Upper lobe of left lung (tissue), 4 donors: ENCODE measurements at regions not wholly inside any gene's neighbourhood (a gene's known extent, or its start where the extent isn't known, plus 50 kb on each side); places are given as distances from the start of the nearest gene placed in this dataset.

ENCODE experiments used
- POLR2A ChIP-seq, 4 donors: fragments of 450-650 bp; IDR thresholded peaks; one replicate each; pipeline ENCODE4 v1.5.1; 2016 to 2017; ENCODE audit warnings: antibody characterized with exemption in 4 of 4, mild to moderate bottlenecking in 2 of 4
- POLR2AphosphoS5 ChIP-seq, 2 donors: sonication (generic); formaldehyde crosslinking; IDR thresholded peaks; one replicate each; pipeline ENCODE4 v1.5.1; 2017; ENCODE audit warnings: antibody characterized with exemption in 2 of 2
- TF ChIP-seq, protein P1 (sequence below), 6 experiments: fragments of 450-650 bp in 4 of 6; fragments of 200-600 bp in 2 of 6; sonication (generic) in 2 of 6; IDR thresholded peaks; one replicate each; pipeline ENCODE4 v1.5.1; 2016 to 2019; ENCODE audit warnings: antibody characterized with exemption in 6 of 6

- TF ChIP-seq, protein P1, sequence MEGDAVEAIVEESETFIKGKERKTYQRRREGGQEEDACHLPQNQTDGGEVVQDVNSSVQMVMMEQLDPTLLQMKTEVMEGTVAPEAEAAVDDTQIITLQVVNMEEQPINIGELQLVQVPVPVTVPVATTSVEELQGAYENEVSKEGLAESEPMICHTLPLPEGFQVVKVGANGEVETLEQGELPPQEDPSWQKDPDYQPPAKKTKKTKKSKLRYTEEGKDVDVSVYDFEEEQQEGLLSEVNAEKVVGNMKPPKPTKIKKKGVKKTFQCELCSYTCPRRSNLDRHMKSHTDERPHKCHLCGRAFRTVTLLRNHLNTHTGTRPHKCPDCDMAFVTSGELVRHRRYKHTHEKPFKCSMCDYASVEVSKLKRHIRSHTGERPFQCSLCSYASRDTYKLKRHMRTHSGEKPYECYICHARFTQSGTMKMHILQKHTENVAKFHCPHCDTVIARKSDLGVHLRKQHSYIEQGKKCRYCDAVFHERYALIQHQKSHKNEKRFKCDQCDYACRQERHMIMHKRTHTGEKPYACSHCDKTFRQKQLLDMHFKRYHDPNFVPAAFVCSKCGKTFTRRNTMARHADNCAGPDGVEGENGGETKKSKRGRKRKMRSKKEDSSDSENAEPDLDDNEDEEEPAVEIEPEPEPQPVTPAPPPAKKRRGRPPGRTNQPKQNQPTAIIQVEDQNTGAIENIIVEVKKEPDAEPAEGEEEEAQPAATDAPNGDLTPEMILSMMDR (IDR thresholded peaks at IDR 0.05) = no peak
- TF ChIP-seq POLR2A (IDR thresholded peaks at IDR 0.05) = no peak
- no peak for TF ChIP-seq POLR2AphosphoS5 (IDR thresholded peaks at IDR 0.05)
Observed at GRCh38 chr10:43001427-43001795, 75.5 kb upstream of the RET start.
